Retinal pigment epithelial cell (primary cell): ENCODE measurements at regions not wholly inside any gene's neighbourhood (a gene's known extent, or its start where the extent isn't known, plus 50 kb on each side); places are given as distances from the start of the nearest gene placed in this dataset.

Experiments used
- DNase-seq: peaks from one replicate; pipeline ENCODE4 v3.0.0-alpha.2; 2010; ENCODE audit warnings: low read depth
- H3K4me3 ChIP-seq: 2 replicates; pipeline ENCODE4 v1.5.1; 2011; ENCODE audit warnings: mild to moderate bottlenecking, low read length, control low read depth, moderate library complexity
- CTCF ChIP-seq: conservative IDR thresholded peaks from 2 replicates; pipeline ENCODE4 v1.5.1; 2011; ENCODE audit warnings: low read depth, low read length, control low read depth, inconsistent platforms

- no peak overlapping the region for H3K4me3 ChIP-seq
- no peak for TF ChIP-seq CTCF
- DNase-seq, result no peak
Measured at GRCh38 chr3:88668180-88668579, 439.2 kb upstream of the EPHA3 start.

GRCh38 chr3:88671573-88671972 is 435.8 kb upstream of the EPHA3 start:
- TF ChIP-seq CTCF, result no peak
- no peak overlapping the region for H3K4me3 ChIP-seq
- DNase-seq, result no peak

- DNase-seq, result no peak
- no peak for TF ChIP-seq CTCF
- no peak overlapping the region for H3K4me3 ChIP-seq
Measured at GRCh38 chr3:88677298-88677697, 430.1 kb upstream of the EPHA3 start.

- no peak for TF ChIP-seq CTCF
- DNase-seq, result no peak
- H3K4me3 ChIP-seq, result no peak overlapping the region
Measured at GRCh38 chr3:88678747-88679146, 428.7 kb upstream of the EPHA3 start.

- H3K4me3 ChIP-seq, result no peak overlapping the region
- TF ChIP-seq CTCF, result no peak
- DNase-seq, result no peak
Measured at GRCh38 chr3:88690287-88690686, 417.1 kb upstream of the EPHA3 start.

- TF ChIP-seq CTCF, result no peak
- DNase-seq, result no peak
- no peak overlapping the region for H3K4me3 ChIP-seq
Measured at GRCh38 chr3:88691081-88691480, 416.3 kb upstream of the EPHA3 start.

- H3K4me3 ChIP-seq, result no peak overlapping the region
- DNase-seq, result no peak
- TF ChIP-seq CTCF, result no peak
Measured at GRCh38 chr3:88703501-88704059, 403.8 kb upstream of the EPHA3 start.
